NOMO-1 treated with DMSO at 0.1 percent for 48 hours (cell line): ENCODE measurements at regions not wholly inside any gene's neighbourhood (a gene's known extent, or its start where the extent isn't known, plus 50 kb on each side); places are given as distances from the start of the nearest gene placed in this dataset.
"Not testable (repeated sequence)": the region's sequence is repeated elsewhere in the genome, so short reads cannot be mapped to it uniquely, and the experiment has no call there.

Experiments
- DNase-seq: peaks from one replicate; lab custom pipeline; 2025; ENCODE audit not compliant: unreplicated experiment; lab: John Stamatoyannopoulos, UW

GRCh38 chr10:4453276-4453675 is 372.7 kb upstream of the AKR1E2 start:
- no peak for DNase-seq

- peak; percentile 58 for DNase-seq
Observed at GRCh38 chr10:4450981-4451908, 374.8 kb upstream of the AKR1E2 start.

GRCh38 chr10:4450169-4450568 is 375.8 kb upstream of the AKR1E2 start:
- no peak for DNase-seq

GRCh38 chr10:4448030-4448429 is 378.0 kb upstream of the AKR1E2 start:
- no peak for DNase-seq

- DNase-seq: no peak
Observed at GRCh38 chr10:4443419-4443818, 382.6 kb upstream of the AKR1E2 start.

GRCh38 chr10:4442296-4442695 is 383.7 kb upstream of the AKR1E2 start:
- no peak for DNase-seq

GRCh38 chr10:4440260-4440659 is 385.7 kb upstream of the AKR1E2 start:
- no peak for DNase-seq

- peak; percentile 35 for DNase-seq
Observed at GRCh38 chr10:4437791-4438190, 388.2 kb upstream of the AKR1E2 start.

GRCh38 chr10:4437061-4437460 is 388.9 kb upstream of the AKR1E2 start:
- DNase-seq: no peak

GRCh38 chr10:4436103-4436502 is 389.9 kb upstream of the AKR1E2 start:
- no peak for DNase-seq

GRCh38 chr10:4434516-4435071 is 391.4 kb upstream of the AKR1E2 start:
- DNase-seq: no peak

GRCh38 chr10:4434105-4434504 is 391.9 kb upstream of the AKR1E2 start:
- DNase-seq: no peak

GRCh38 chr10:4431114-4431863 is 394.7 kb upstream of the AKR1E2 start:
- no peak for DNase-seq

- no peak for DNase-seq
Observed at GRCh38 chr10:4429571-4429970, 396.4 kb upstream of the AKR1E2 start.

GRCh38 chr10:4427532-4427931 is 398.5 kb upstream of the AKR1E2 start:
- no peak for DNase-seq

GRCh38 chr10:4426866-4427265 is 399.1 kb upstream of the AKR1E2 start:
- DNase-seq: no peak

- no peak for DNase-seq
Observed at GRCh38 chr10:4409319-4409718, 416.7 kb upstream of the AKR1E2 start.

- peak; percentile 79 for DNase-seq
Observed at GRCh38 chr10:4407783-4408182, 418.2 kb upstream of the AKR1E2 start.

GRCh38 chr10:4405828-4406227 is 420.2 kb upstream of the AKR1E2 start:
- no peak for DNase-seq

- no peak for DNase-seq
Observed at GRCh38 chr10:4403638-4404252, 422.3 kb upstream of the AKR1E2 start.

- DNase-seq: not testable (repeated sequence)
Observed at GRCh38 chr10:4401080-4401479, 424.9 kb upstream of the AKR1E2 start.
